IMR-90 (cell line): ENCODE measurements at regions not wholly inside any gene's neighbourhood (a gene's known extent, or its start where the extent isn't known, plus 50 kb on each side); places are given as distances from the start of the nearest gene placed in this dataset.

ENCODE experiments used
- ATAC-seq: fragments of 200-7000 bp; cut with Tn5 transposase; 2 replicates; pipeline ENCODE4 v1.9.1; 2020; ENCODE audit warnings: low read depth, mild to moderate bottlenecking, moderate library complexity
- BruUV-seq: library from RNA; stranded (reverse); fragments of 400-500 nt; replicated peaks from 2 replicates; lab custom pipeline; 2021; lab: Mats Ljungman, UMichigan
- CTCF ChIA-PET: fragments of 300-600 bp; formaldehyde crosslinking; extraction: SDS; loops from one replicate; lab custom pipeline; 2021; ENCODE audit warnings: antibody characterized with exemption; lab: Yijun Ruan, JAX
- POLR2A ChIA-PET: fragments of 300-600 bp; sonication (Branson Sonifier 250); formaldehyde crosslinking; loops from one replicate; lab custom pipeline; 2022; ENCODE audit warnings: antibody characterized with exemption; ENCODE audit not compliant: unreplicated experiment; lab: Charles Lee
- DNase-seq: peaks from one replicate; pipeline ENCODE4 v3.0.0; 2013
- H2AFZ ChIP-seq: replicated peaks from 2 replicates; pipeline ENCODE3; 2013; ENCODE audit warnings: low read length, mild to moderate bottlenecking; ENCODE audit not compliant: poor library complexity
- H2AK5ac ChIP-seq: 2 replicates; pipeline ENCODE4 v1.6.1; 2013; ENCODE audit warnings: low read depth, low read length, inconsistent platforms
- H2AK9ac ChIP-seq: replicated peaks from 2 replicates; pipeline ENCODE3; 2013; ENCODE audit warnings: mild to moderate bottlenecking, low read depth, low read length, moderate library complexity; ENCODE audit not compliant: poor library complexity
- H2BK120ac ChIP-seq: 2 replicates; pipeline ENCODE4 v1.6.1; 2013; ENCODE audit warnings: low read depth, low read length, inconsistent platforms
- H2BK15ac ChIP-seq: 3 replicates; pipeline ENCODE4 v1.6.1; 2013; ENCODE audit warnings: low read depth, low read length, inconsistent platforms
- H2BK20ac ChIP-seq: 2 replicates; pipeline ENCODE4 v1.6.1; 2013; ENCODE audit warnings: low read depth, mild to moderate bottlenecking, inconsistent platforms, low read length, moderate library complexity
- H2BK5ac ChIP-seq: 2 replicates; pipeline ENCODE4 v1.6.1; 2013; ENCODE audit warnings: mild to moderate bottlenecking, low read depth, low read length, inconsistent platforms; ENCODE audit not compliant: poor library complexity, severe bottlenecking
- H3K14ac ChIP-seq: replicated peaks from 2 replicates; pipeline ENCODE4 v1.6.1; 2013; ENCODE audit warnings: low read depth, low read length, inconsistent platforms
- H3K18ac ChIP-seq: 2 replicates; pipeline ENCODE4 v1.6.1; 2013; ENCODE audit warnings: low read depth, low read length, control low read depth
- H3K23ac ChIP-seq: 2 replicates; pipeline ENCODE4 v1.6.1; 2013; ENCODE audit warnings: low read depth, low read length, inconsistent platforms
- H3K27ac ChIP-seq: 2 replicates; pipeline ENCODE4 v1.5.1; 2013; ENCODE audit warnings: mild to moderate bottlenecking, control low read depth, low read length; ENCODE audit not compliant: insufficient read depth
- H3K27me3 ChIP-seq: 2 replicates; pipeline ENCODE4 v1.6.1; 2013; ENCODE audit warnings: low read length; ENCODE audit not compliant: control insufficient read depth, insufficient read depth
- H3K36me3 ChIP-seq: 2 replicates; pipeline ENCODE4 v1.6.1; 2013; ENCODE audit warnings: low read length, mixed read lengths; ENCODE audit not compliant: control insufficient read depth, insufficient read depth
- H3K4ac ChIP-seq: 2 replicates; pipeline ENCODE4 v1.6.1; 2013; ENCODE audit warnings: low read depth, low read length, inconsistent platforms
- H3K4me1 ChIP-seq: 2 replicates; pipeline ENCODE4 v1.6.1; 2013; ENCODE audit warnings: low read length, mixed read lengths; ENCODE audit not compliant: control insufficient read depth, insufficient read depth
- H3K4me2 ChIP-seq: 2 replicates; pipeline ENCODE4 v1.6.1; 2013; ENCODE audit warnings: low read depth, mild to moderate bottlenecking, control low read depth, low read length, moderate library complexity
- H3K4me3 ChIP-seq: 2 replicates; pipeline ENCODE4 v1.5.1; 2013; ENCODE audit warnings: low read depth, mild to moderate bottlenecking, control low read depth, low read length, moderate library complexity; ENCODE audit not compliant: insufficient read depth
- H3K56ac ChIP-seq: 2 replicates; pipeline ENCODE4 v1.6.1; 2013; ENCODE audit warnings: low read length, inconsistent platforms; ENCODE audit not compliant: insufficient read depth; ENCODE audit errors: extremely low read depth
- H3K79me1 ChIP-seq, 2 experiments: 2 replicates each; pipeline ENCODE4 v1.6.1; 2013; ENCODE audit warnings: low read length in 2 of 2, inconsistent platforms in 1 of 2, low read depth in 1 of 2
- H3K9ac ChIP-seq: 2 replicates; pipeline ENCODE4 v1.6.1; 2013; ENCODE audit warnings: low read depth, low read length, control low read depth
- H3K9me1 ChIP-seq: 2 replicates; pipeline ENCODE4 v1.6.1; 2013; ENCODE audit warnings: low read length, inconsistent platforms; ENCODE audit not compliant: insufficient read depth
- H3K9me3 ChIP-seq: 2 replicates; pipeline ENCODE4 v1.6.1; 2013; ENCODE audit warnings: low read length; ENCODE audit not compliant: control insufficient read depth, insufficient read depth
- H4K20me1 ChIP-seq: 2 replicates; pipeline ENCODE4 v1.6.1; 2013; ENCODE audit warnings: low read length, inconsistent platforms; ENCODE audit not compliant: insufficient read depth
- H4K5ac ChIP-seq: 2 replicates; pipeline ENCODE4 v1.6.1; 2013; ENCODE audit warnings: mild to moderate bottlenecking, low read depth, low read length, control low read depth
- H4K8ac ChIP-seq, 2 experiments: 2 replicates each; pipeline ENCODE4 v1.6.1; 2013; ENCODE audit warnings: low read depth in 2 of 2, low read length in 2 of 2, control low read depth in 1 of 2, inconsistent platforms in 1 of 2
- H4K91ac ChIP-seq: 2 replicates; pipeline ENCODE4 v1.6.1; 2013; ENCODE audit warnings: low read depth, low read length, inconsistent platforms; ENCODE audit not compliant: insufficient read depth
- RFX5 ChIP-seq: IDR thresholded peaks from 2 replicates; pipeline ENCODE4 v1.8.0; 2012; ENCODE audit warnings: low read depth, mild to moderate bottlenecking, low read length, moderate library complexity
- dilution Hi-C: fragments of 300-500 bp; cut with HindIII; formaldehyde crosslinking; loops from one replicate; pipeline ENCODE4 v1.14.3; 2018; ENCODE audit warnings: low sequenced_read_pairs; ENCODE audit not compliant: unreplicated experiment
- in situ Hi-C: fragments of 300-500 bp; cut with MboI; formaldehyde crosslinking; loops from 3 replicates; pipeline ENCODE4 v1.14.3; 2019; ENCODE audit warnings: low sequenced_read_pairs, inconsistent platforms, mixed read lengths
- intact Hi-C: fragments of 100-400 bp; cut with micrococcal nuclease; formaldehyde crosslinking; loops from 2 replicates; pipeline ENCODE4 v1.10.0; 2022

DNA sequence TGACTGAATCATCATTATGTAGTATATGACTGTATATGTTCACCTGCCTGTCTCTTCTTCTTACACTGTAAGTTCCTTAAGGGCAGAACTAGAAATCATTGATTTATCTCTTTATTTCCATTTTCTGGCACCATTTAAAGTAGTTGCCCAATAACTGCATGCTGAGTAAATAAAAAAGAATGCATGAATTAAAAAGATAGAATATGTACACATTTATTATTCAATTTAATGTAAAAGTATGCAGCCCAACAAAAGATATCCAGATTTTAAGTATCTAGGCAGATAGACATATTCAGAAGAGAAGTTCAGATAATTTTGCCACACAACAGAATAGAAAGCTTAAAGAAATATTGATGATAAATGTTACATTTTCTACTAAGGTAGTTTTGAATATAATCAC is 1244.6 kb upstream of the ADGRL4 start:
- no peaks in the 10 kb centered on the region for H3K4me1 ChIP-seq
- TF ChIP-seq RFX5 = no peak
- no peak overlapping the region for H2BK120ac ChIP-seq
- intact Hi-C loops (no loop called here), dilution Hi-C loops (no loop called here), in situ Hi-C loops (no loop called here)
- H3K9me1 ChIP-seq = no peaks in the 10 kb centered on the region
- no peak overlapping the region for H4K8ac ChIP-seq
- H2BK5ac ChIP-seq = no peak overlapping the region
- H3K4me3 ChIP-seq = no peak overlapping the region
- no peaks in the 10 kb centered on the region for H3K9me3 ChIP-seq
- H3K27me3 ChIP-seq = no peaks in the 10 kb centered on the region
- H3K4me2 ChIP-seq = no peak overlapping the region
- H2AK5ac ChIP-seq = no peak overlapping the region
- H2BK15ac ChIP-seq = no peak overlapping the region
- no peak for DNase-seq
- ChIA-PET POLR2A (no interaction called here), CTCF (no interaction called here)
- ATAC-seq = no peak
- H3K4ac ChIP-seq = no peak overlapping the region
- no peak overlapping the region for H3K23ac ChIP-seq
- H2AK9ac ChIP-seq = no peak overlapping the region
- no peak overlapping the region for H3K14ac ChIP-seq
- H3K79me1 ChIP-seq = no peaks in the 10 kb centered on the region
- no TSS peak for BruUV-seq
- no peak overlapping the region for H4K5ac ChIP-seq
- no peak overlapping the region for H3K27ac ChIP-seq
- no peak overlapping the region for H3K9ac ChIP-seq
- H3K36me3 ChIP-seq = no peaks in the 10 kb centered on the region
- H4K91ac ChIP-seq = no peak overlapping the region
- no peak overlapping the region for H3K18ac ChIP-seq
- H4K20me1 ChIP-seq = no peaks in the 10 kb centered on the region
- H2BK20ac ChIP-seq = no peak overlapping the region
- H3K56ac ChIP-seq = no peak overlapping the region
- no peak overlapping the region for H2AFZ ChIP-seq
